HG02852 (cell line): ENCODE measurements at regions not wholly inside any gene's neighbourhood (a gene's known extent, or its start where the extent isn't known, plus 50 kb on each side); places are given as distances from the start of the nearest gene placed in this dataset.

ENCODE experiments used
- ATAC-seq: cut with Tn5 transposase; IDR thresholded peaks from one replicate; pipeline ENCODE4 v1.9.1; 2021; ENCODE audit warnings: mild to moderate bottlenecking, moderate library complexity; ENCODE audit not compliant: unreplicated experiment

- ATAC-seq, result no peak
Observed at GRCh38 chrX:33726281-33727160, 405.6 kb downstream of the FAM47A start.

- no peak for ATAC-seq
Observed at GRCh38 chrX:33725535-33726210, 406.4 kb downstream of the FAM47A start.

DNA sequence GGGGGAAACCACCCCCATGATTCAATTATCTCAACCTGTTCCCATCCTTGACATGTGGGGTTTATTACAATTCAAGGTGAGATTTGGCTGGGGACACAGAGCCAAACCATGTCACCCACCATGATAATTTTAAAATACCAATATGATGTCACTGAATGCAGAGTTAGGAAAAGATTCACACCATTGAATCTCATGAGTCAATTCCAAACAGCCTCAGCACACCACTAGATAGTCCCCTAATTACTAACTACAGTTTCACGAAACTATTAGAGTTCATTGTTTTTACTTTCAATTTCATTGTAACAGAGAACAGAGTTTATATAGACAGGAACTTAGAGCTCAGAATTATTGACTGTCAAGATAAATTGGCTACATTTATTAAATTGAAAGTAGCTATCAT, 410.2 kb downstream of the FAM47A start:
- ATAC-seq, result peak; percentile 82

- no peak for ATAC-seq
Observed at GRCh38 chrX:33686105-33686504, 446.0 kb downstream of the FAM47A start.
